ENCODE measurements at regions not wholly inside any gene's neighbourhood (a gene's known extent, or its start where the extent isn't known, plus 50 kb on each side); places are given as distances from the start of the nearest gene placed in this dataset.
A peak's percentile ranks its signal among the peaks of the same experiment; 100 is the strongest.

GRCh38 chr7:114138587-114138986 lies 219.8 kb upstream of the PPP1R3A start:
- H3K4me3 ChIP-seq (ENCODE audit: low read length) = no peak overlapping the region
- no peak for TF ChIP-seq CTCF (conservative IDR thresholded peaks at IDR 0.05; ENCODE audit: low read depth, low read length)
- DNase-seq (ENCODE audit: low read depth) = no peak

- no peak overlapping the region for H3K4me3 ChIP-seq (ENCODE audit: low read length)
- DNase-seq (ENCODE audit: low read depth) = no peak
- TF ChIP-seq CTCF (conservative IDR thresholded peaks at IDR 0.05; ENCODE audit: low read depth, low read length) = no peak
Measured at GRCh38 chr7:114133717-114134116, 214.9 kb upstream of the PPP1R3A start.

DNA sequence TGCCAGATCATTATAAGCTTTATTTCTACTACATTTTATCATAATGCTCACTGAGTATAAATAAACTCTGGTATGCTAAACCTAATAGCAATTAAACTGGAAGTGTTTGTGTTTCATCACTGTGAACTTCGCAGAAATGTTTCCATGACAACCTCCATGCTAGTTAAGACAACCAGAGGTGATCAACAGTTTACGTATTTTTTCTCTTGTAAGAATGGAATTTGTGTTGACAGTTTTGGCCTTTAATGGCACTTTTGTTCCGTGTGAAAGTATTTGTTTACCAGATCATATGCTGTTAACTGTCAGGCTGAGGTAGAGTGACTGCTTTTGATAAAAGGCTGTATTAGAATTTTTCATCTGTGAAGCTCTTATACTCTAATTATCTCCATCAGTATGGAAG lies 212.1 kb upstream of the PPP1R3A start:
- no peak for TF ChIP-seq CTCF (conservative IDR thresholded peaks at IDR 0.05; ENCODE audit: low read depth, low read length)
- H3K4me3 ChIP-seq (ENCODE audit: low read length) = no peak overlapping the region
- peak; percentile 94 for DNase-seq (ENCODE audit: low read depth)

- no peak for TF ChIP-seq CTCF (conservative IDR thresholded peaks at IDR 0.05; ENCODE audit: low read depth, low read length)
- no peak for DNase-seq (ENCODE audit: low read depth)
- H3K4me3 ChIP-seq (ENCODE audit: low read length) = no peak overlapping the region
Measured at GRCh38 chr7:114128880-114129279, 210.1 kb upstream of the PPP1R3A start.

GRCh38 chr7:114126095-114126494 lies 207.3 kb upstream of the PPP1R3A start:
- H3K4me3 ChIP-seq (ENCODE audit: low read length) = no peak overlapping the region
- no peak for DNase-seq (ENCODE audit: low read depth)
- no peak for TF ChIP-seq CTCF (conservative IDR thresholded peaks at IDR 0.05; ENCODE audit: low read depth, low read length)

DNA sequence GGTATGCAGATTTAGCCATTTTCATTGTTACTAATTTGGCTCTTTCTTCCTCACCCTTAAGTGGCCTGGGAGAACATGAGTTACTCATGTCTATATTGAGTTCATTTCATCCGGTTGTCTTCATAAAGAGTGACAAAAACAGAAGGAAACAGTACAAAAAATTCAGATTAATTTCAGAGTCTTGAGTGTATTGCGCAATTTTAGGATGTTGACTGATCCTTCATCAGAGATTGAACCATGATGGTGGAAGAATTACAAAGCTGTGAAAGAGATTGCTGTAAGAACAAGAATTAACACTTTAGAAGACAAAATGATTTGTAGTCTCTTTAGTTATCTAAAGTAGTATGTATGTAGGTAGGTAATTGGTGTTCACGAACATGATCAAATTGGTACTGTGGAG lies 194.0 kb upstream of the PPP1R3A start:
- no peak overlapping the region for H3K4me3 ChIP-seq (ENCODE audit: low read length)
- no peak for TF ChIP-seq CTCF (conservative IDR thresholded peaks at IDR 0.05; ENCODE audit: low read depth, low read length)
- DNase-seq (ENCODE audit: low read depth) = no peak

- no peak for TF ChIP-seq CTCF (conservative IDR thresholded peaks at IDR 0.05; ENCODE audit: low read depth, low read length)
- no peak for DNase-seq (ENCODE audit: low read depth)
- no peak overlapping the region for H3K4me3 ChIP-seq (ENCODE audit: low read length)
Measured at GRCh38 chr7:114110666-114111065, 191.9 kb upstream of the PPP1R3A start.
